ENCODE measurements at regions not wholly inside any gene's neighbourhood (a gene's known extent, or its start where the extent isn't known, plus 50 kb on each side); places are given as distances from the start of the nearest gene placed in this dataset.
"Not testable (repeated sequence)": the region's sequence is repeated elsewhere in the genome, so short reads cannot be mapped to it uniquely, and the experiment has no call there.

GRCh38 chr13:33355201-33355895 is 69.8 kb upstream of the STARD13 start:
- 25 to 91% (median 64%) methylated on average over 1 to 6 of the region's 6 CpGs for WGBS, 10 experiments
- Histone ChIP-seq H3K4me3 (no peak overlapping the region), H3K4me1 (replicated peaks in 1 of 2) (no peaks in the 10 kb centered on the region), H3K27ac (no peak overlapping the region)
- in situ Hi-C loops (cut with MboI; ENCODE audit: low pct_unique_long_range_greater_than_20kb in 2 of 9, low sequenced_read_pairs in 9 of 9, unreplicated experiment in 9 of 9): no loop called here
- ATAC-seq (replicated peaks in 6 of 8): no peak

GRCh38 chr13:33358076-33358475 is 72.5 kb upstream of the STARD13 start:
- H3K4me3 ChIP-seq; in situ Hi-C loops (cut with MboI; ENCODE audit: low pct_unique_long_range_greater_than_20kb in 2 of 9, low sequenced_read_pairs in 9 of 9, unreplicated experiment in 9 of 9); H3K27ac ChIP-seq; ATAC-seq (replicated peaks in 6 of 8); H3K4me1 ChIP-seq (replicated peaks in 1 of 2): not testable (repeated sequence)
- WGBS, 10 experiments: no CpG with 5 or more reads among the region's 17 CpGs

- no peaks in the 10 kb centered on the region for H3K4me1 ChIP-seq (replicated peaks in 1 of 2)
- 14 to 100% (median 80%) methylated on average over 1 to 2 of the region's 2 CpGs; no CpG with 5 or more reads in 1 of the 10 experiments for WGBS, 10 experiments
- no peak overlapping the region for H3K27ac ChIP-seq
- in situ Hi-C loops (cut with MboI; ENCODE audit: low pct_unique_long_range_greater_than_20kb in 2 of 9, low sequenced_read_pairs in 9 of 9, unreplicated experiment in 9 of 9): no loop called here
- ATAC-seq (replicated peaks in 6 of 8): no peak
- no peak overlapping the region for H3K4me3 ChIP-seq
Measured at GRCh38 chr13:33362986-33363727, 77.6 kb upstream of the STARD13 start.

GRCh38 chr13:33364192-33364591 is 78.6 kb upstream of the STARD13 start:
- H3K27ac ChIP-seq: no peak overlapping the region
- H3K4me3 ChIP-seq: no peak overlapping the region
- in situ Hi-C loops (cut with MboI; ENCODE audit: low pct_unique_long_range_greater_than_20kb in 2 of 9, low sequenced_read_pairs in 9 of 9, unreplicated experiment in 9 of 9): no loop called here
- no peaks in the 10 kb centered on the region for H3K4me1 ChIP-seq (replicated peaks in 1 of 2)
- 70 to 100% (median 88%) methylated on average over 1 to 5 of the region's 5 CpGs; no CpG with 5 or more reads in 1 of the 10 experiments for WGBS, 10 experiments
- no peak for ATAC-seq (replicated peaks in 6 of 8)

GRCh38 chr13:33366469-33367062 is 81.0 kb upstream of the STARD13 start:
- 81 to 98% (median 91%) methylated on average over 3 to 6 of the region's 6 CpGs; no CpG with 5 or more reads in 1 of the 10 experiments for WGBS, 10 experiments
- in situ Hi-C loops (cut with MboI; ENCODE audit: low pct_unique_long_range_greater_than_20kb in 2 of 9, low sequenced_read_pairs in 9 of 9, unreplicated experiment in 9 of 9): no loop called here
- no peak overlapping the region for H3K27ac ChIP-seq
- no peaks in the 10 kb centered on the region for H3K4me1 ChIP-seq (replicated peaks in 1 of 2)
- no peak for ATAC-seq (replicated peaks in 6 of 8)
- no peak overlapping the region for H3K4me3 ChIP-seq

- no peak overlapping the region for H3K27ac ChIP-seq
- no peaks in the 10 kb centered on the region for H3K4me1 ChIP-seq (replicated peaks in 1 of 2)
- in situ Hi-C loops (cut with MboI; ENCODE audit: low pct_unique_long_range_greater_than_20kb in 2 of 9, low sequenced_read_pairs in 9 of 9, unreplicated experiment in 9 of 9): no loop called here
- no peak for ATAC-seq (replicated peaks in 6 of 8)
- WGBS, 10 experiments: 13 to 100% (median 83%) methylated on average over 1 to 2 of the region's 2 CpGs; no CpG with 5 or more reads in 1 of the 10 experiments
- no peak overlapping the region for H3K4me3 ChIP-seq
Measured at GRCh38 chr13:33367171-33367895, 81.8 kb upstream of the STARD13 start.

- Histone ChIP-seq H3K4me3 (no peak overlapping the region), H3K4me1 (replicated peaks in 1 of 2) (no peaks in the 10 kb centered on the region), H3K27ac (no peak overlapping the region)
- in situ Hi-C loops (cut with MboI; ENCODE audit: low pct_unique_long_range_greater_than_20kb in 2 of 9, low sequenced_read_pairs in 9 of 9, unreplicated experiment in 9 of 9): no loop called here
- ATAC-seq (replicated peaks in 6 of 8): no peak
- WGBS, 10 experiments: 59 to 100% (median 96%) methylated on average over 2 to 5 of the region's 5 CpGs; no CpG with 5 or more reads in 1 of the 10 experiments
Measured at GRCh38 chr13:33367926-33368325, 82.4 kb upstream of the STARD13 start.

- Histone ChIP-seq H3K27ac (no peak overlapping the region), H3K4me1 (replicated peaks in 1 of 2) (no peaks in the 10 kb centered on the region), H3K4me3 (no peak overlapping the region)
- ATAC-seq (replicated peaks in 6 of 8): no peak
- in situ Hi-C loops (cut with MboI; ENCODE audit: low pct_unique_long_range_greater_than_20kb in 2 of 9, low sequenced_read_pairs in 9 of 9, unreplicated experiment in 9 of 9): no loop called here
- WGBS, 10 experiments: 49 to 90% (median 63%) methylated on average over 1 to 3 of the region's 3 CpGs; no CpG with 5 or more reads in 2 of the 10 experiments
Measured at GRCh38 chr13:33369073-33369472, 83.5 kb upstream of the STARD13 start.

GRCh38 chr13:33372251-33372919 is 86.8 kb upstream of the STARD13 start:
- WGBS, 10 experiments: 13 to 90% (median 75%) methylated on average over 1 to 4 of the region's 4 CpGs; no CpG with 5 or more reads in 1 of the 10 experiments

GRCh38 chr13:33373624-33374023 is 88.1 kb upstream of the STARD13 start:
- peaks cover 0 to 15% of the 10 kb centered on the region in 2 donors for H3K4me1 ChIP-seq (replicated peaks in 1 of 2)
- no peak overlapping the region for H3K27ac ChIP-seq
- no peak for ATAC-seq (replicated peaks in 6 of 8)
- in situ Hi-C loops (cut with MboI; ENCODE audit: low pct_unique_long_range_greater_than_20kb in 2 of 9, low sequenced_read_pairs in 9 of 9, unreplicated experiment in 9 of 9): no loop called here
- no peak overlapping the region for H3K4me3 ChIP-seq

More at GRCh38 chr13:33372251-33372919, 86.8 kb upstream of the STARD13 start:
- H3K27ac ChIP-seq: no peak overlapping the region
- in situ Hi-C loops (cut with MboI; ENCODE audit: low pct_unique_long_range_greater_than_20kb in 2 of 9, low sequenced_read_pairs in 9 of 9, unreplicated experiment in 9 of 9): no loop called here
- ATAC-seq (replicated peaks in 6 of 8): peak in 1 of 8 experiments; percentile 23
- peaks cover 0 to 5% of the 10 kb centered on the region in 2 donors for H3K4me1 ChIP-seq (replicated peaks in 1 of 2)
- no peak overlapping the region for H3K4me3 ChIP-seq

- H3K4me3 ChIP-seq: no peak overlapping the region
- H3K27ac ChIP-seq: no peak overlapping the region
- in situ Hi-C loops (cut with MboI; ENCODE audit: low pct_unique_long_range_greater_than_20kb in 2 of 9, low sequenced_read_pairs in 9 of 9, unreplicated experiment in 9 of 9): no loop called here
- peaks cover 0 to 15% of the 10 kb centered on the region in 2 donors for H3K4me1 ChIP-seq (replicated peaks in 1 of 2)
- no peak for ATAC-seq (replicated peaks in 6 of 8)
- 20 to 89% (median 80%) methylated on average over 1 of the region's 1 CpG; no CpG with 5 or more reads in 3 of the 10 experiments for WGBS, 10 experiments
Measured at GRCh38 chr13:33375421-33375820, 89.9 kb upstream of the STARD13 start.

GRCh38 chr13:33376212-33376611 is 90.7 kb upstream of the STARD13 start:
- 50 to 100% (median 90%) methylated on average over 1 of the region's 1 CpG; no CpG with 5 or more reads in 6 of the 10 experiments for WGBS, 10 experiments
- Histone ChIP-seq H3K4me3 (no peak overlapping the region), H3K27ac (no peak overlapping the region), H3K4me1 (replicated peaks in 1 of 2) (peaks cover 0 to 15% of the 10 kb centered on the region in 2 donors)
- in situ Hi-C loops (cut with MboI; ENCODE audit: low pct_unique_long_range_greater_than_20kb in 2 of 9, low sequenced_read_pairs in 9 of 9, unreplicated experiment in 9 of 9): no loop called here
- ATAC-seq (replicated peaks in 6 of 8): no peak

Measured in motor neuron (in vitro differentiated cells).